Osteoblast (primary cell): ENCODE measurements at regions not wholly inside any gene's neighbourhood (a gene's known extent, or its start where the extent isn't known, plus 50 kb on each side); places are given as distances from the start of the nearest gene placed in this dataset.

Experiments
- DNase-seq: peaks from one replicate; pipeline ENCODE4 v3.0.0; 2011; ENCODE audit warnings: low spot score, mixed read lengths; ENCODE audit not compliant: insufficient read length; ENCODE audit errors: missing footprints
- H2AFZ ChIP-seq: 2 replicates; pipeline ENCODE4 v1.6.0; 2011; ENCODE audit warnings: mild to moderate bottlenecking, low read length
- H3K27ac ChIP-seq: 2 replicates; pipeline ENCODE4 v1.5.1; 2011; ENCODE audit warnings: mild to moderate bottlenecking, low read depth, low read length, moderate library complexity
- H3K27me3 ChIP-seq: 2 replicates; pipeline ENCODE4 v1.6.0; 2012; ENCODE audit warnings: mild to moderate bottlenecking, control low read depth, inconsistent platforms, low read length, moderate library complexity; ENCODE audit not compliant: insufficient read depth
- H3K36me3 ChIP-seq: 2 replicates; pipeline ENCODE4 v1.5.1; 2011; ENCODE audit warnings: mild to moderate bottlenecking, low read length, control low read depth, moderate library complexity; ENCODE audit not compliant: insufficient read depth
- H3K4me1 ChIP-seq: 2 replicates; pipeline ENCODE4 v1.5.1; 2011; ENCODE audit warnings: mild to moderate bottlenecking, low read length, control low read depth, moderate library complexity; ENCODE audit not compliant: insufficient read depth
- H3K4me2 ChIP-seq: 2 replicates; pipeline ENCODE4 v1.6.0; 2011; ENCODE audit warnings: mild to moderate bottlenecking, low read length; ENCODE audit not compliant: insufficient read depth
- H3K4me3 ChIP-seq: fragments of 200-600 bp; sonication (generic); 3 replicates; pipeline ENCODE4 v1.5.1; 2012; ENCODE audit warnings: mild to moderate bottlenecking, low read length, inconsistent platforms; ENCODE audit not compliant: insufficient read depth
- H3K79me2 ChIP-seq: 2 replicates; pipeline ENCODE4 v1.6.0; 2012; ENCODE audit warnings: mild to moderate bottlenecking, low read length, control low read depth, inconsistent platforms; ENCODE audit not compliant: insufficient read depth
- H3K9me3 ChIP-seq: 2 replicates; pipeline ENCODE4 v1.5.1; 2011; ENCODE audit warnings: low read depth, low read length, control low read depth
- H4K20me1 ChIP-seq: 2 replicates; pipeline ENCODE4 v1.6.0; 2012; ENCODE audit warnings: mild to moderate bottlenecking, low read length, control low read depth; ENCODE audit not compliant: insufficient read depth
- TF ChIP-seq, protein P1 (sequence below): IDR thresholded peaks from 2 replicates; pipeline ENCODE4 v1.5.1; 2011; ENCODE audit warnings: mild to moderate bottlenecking, low read depth, low read length, moderate library complexity; ENCODE audit errors: extremely low read depth

- no peak for DNase-seq
- no peaks in the 10 kb centered on the region for H3K36me3 ChIP-seq
- no peaks in the 10 kb centered on the region for H3K79me2 ChIP-seq
- H4K20me1 ChIP-seq = no peaks in the 10 kb centered on the region
- H3K4me3 ChIP-seq = no peak overlapping the region
- H3K27ac ChIP-seq = no peak overlapping the region
- no peaks in the 10 kb centered on the region for H3K27me3 ChIP-seq
- no peaks in the 10 kb centered on the region for H3K9me3 ChIP-seq
- no peaks in the 10 kb centered on the region for H3K4me1 ChIP-seq
- no peak overlapping the region for H3K4me2 ChIP-seq
- no peak overlapping the region for H2AFZ ChIP-seq
- TF ChIP-seq, protein P1, sequence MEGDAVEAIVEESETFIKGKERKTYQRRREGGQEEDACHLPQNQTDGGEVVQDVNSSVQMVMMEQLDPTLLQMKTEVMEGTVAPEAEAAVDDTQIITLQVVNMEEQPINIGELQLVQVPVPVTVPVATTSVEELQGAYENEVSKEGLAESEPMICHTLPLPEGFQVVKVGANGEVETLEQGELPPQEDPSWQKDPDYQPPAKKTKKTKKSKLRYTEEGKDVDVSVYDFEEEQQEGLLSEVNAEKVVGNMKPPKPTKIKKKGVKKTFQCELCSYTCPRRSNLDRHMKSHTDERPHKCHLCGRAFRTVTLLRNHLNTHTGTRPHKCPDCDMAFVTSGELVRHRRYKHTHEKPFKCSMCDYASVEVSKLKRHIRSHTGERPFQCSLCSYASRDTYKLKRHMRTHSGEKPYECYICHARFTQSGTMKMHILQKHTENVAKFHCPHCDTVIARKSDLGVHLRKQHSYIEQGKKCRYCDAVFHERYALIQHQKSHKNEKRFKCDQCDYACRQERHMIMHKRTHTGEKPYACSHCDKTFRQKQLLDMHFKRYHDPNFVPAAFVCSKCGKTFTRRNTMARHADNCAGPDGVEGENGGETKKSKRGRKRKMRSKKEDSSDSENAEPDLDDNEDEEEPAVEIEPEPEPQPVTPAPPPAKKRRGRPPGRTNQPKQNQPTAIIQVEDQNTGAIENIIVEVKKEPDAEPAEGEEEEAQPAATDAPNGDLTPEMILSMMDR = no peak
Observed at GRCh38 chr12:115319446-115320040, 635.6 kb upstream of the TBX3 start.

DNA sequence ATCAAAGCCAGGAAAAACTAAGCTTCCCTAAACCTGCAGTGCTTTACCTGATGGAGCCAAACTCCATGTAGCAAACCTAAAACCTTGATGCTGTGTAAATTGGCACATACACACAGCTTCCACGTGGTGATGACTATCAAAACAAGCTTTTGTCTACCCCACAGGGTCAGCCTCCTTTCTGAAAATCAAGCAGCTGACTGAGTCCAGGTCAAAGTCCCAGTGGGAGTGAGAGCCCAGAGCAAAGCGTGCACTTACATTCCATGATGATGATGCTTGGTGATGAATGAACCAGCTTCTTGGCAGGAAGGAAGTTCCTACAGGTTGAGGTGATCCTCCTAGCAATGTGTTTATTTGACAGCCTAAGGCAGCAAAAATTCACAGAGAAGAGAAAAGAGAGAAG lies 630.0 kb upstream of the TBX3 start:
- H3K9me3 ChIP-seq = no peaks in the 10 kb centered on the region
- H3K4me1 ChIP-seq = peaks cover 5% of the 10 kb centered on the region
- no peaks in the 10 kb centered on the region for H3K79me2 ChIP-seq
- no peak overlapping the region for H3K27ac ChIP-seq
- H3K36me3 ChIP-seq = no peaks in the 10 kb centered on the region
- no peaks in the 10 kb centered on the region for H3K27me3 ChIP-seq
- no peaks in the 10 kb centered on the region for H4K20me1 ChIP-seq
- no peak for DNase-seq
- H3K4me3 ChIP-seq = no peak overlapping the region
- H2AFZ ChIP-seq = no peak overlapping the region
- TF ChIP-seq, protein P1 = no peak
- H3K4me2 ChIP-seq = peak overlapping the region; percentile 34

DNA sequence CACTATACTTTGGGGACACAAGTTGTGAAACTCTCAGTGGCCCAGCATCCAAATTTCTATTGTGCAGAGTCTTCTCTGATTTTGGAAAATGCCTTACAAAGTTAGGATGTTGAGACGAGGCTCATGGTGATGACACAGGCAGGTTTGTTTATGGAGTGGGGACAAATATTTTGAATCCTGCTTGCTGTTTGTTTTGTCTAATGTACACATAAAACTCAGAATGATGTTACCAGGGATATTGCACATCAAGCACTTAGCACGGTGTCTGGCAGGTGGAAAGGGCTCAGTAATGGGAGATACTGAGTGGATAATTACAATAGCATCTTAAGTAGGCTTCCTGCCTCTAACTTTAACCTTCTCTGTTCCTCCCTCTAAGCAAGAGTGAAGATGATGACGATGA lies 628.9 kb upstream of the TBX3 start:
- no peaks in the 10 kb centered on the region for H3K27me3 ChIP-seq
- H3K4me2 ChIP-seq = no peak overlapping the region
- H3K4me3 ChIP-seq = no peak overlapping the region
- H3K36me3 ChIP-seq = no peaks in the 10 kb centered on the region
- DNase-seq = no peak
- no peaks in the 10 kb centered on the region for H4K20me1 ChIP-seq
- H3K27ac ChIP-seq = no peak overlapping the region
- H3K9me3 ChIP-seq = no peaks in the 10 kb centered on the region
- TF ChIP-seq, protein P1 = no peak
- H3K79me2 ChIP-seq = no peaks in the 10 kb centered on the region
- H2AFZ ChIP-seq = no peak overlapping the region
- H3K4me1 ChIP-seq = peaks cover 5% of the 10 kb centered on the region

GRCh38 chr12:115311875-115312274 lies 627.9 kb upstream of the TBX3 start:
- H4K20me1 ChIP-seq = no peaks in the 10 kb centered on the region
- H3K27ac ChIP-seq = no peak overlapping the region
- H3K36me3 ChIP-seq = no peaks in the 10 kb centered on the region
- H3K79me2 ChIP-seq = no peaks in the 10 kb centered on the region
- TF ChIP-seq, protein P1 = no peak
- no peaks in the 10 kb centered on the region for H3K27me3 ChIP-seq
- H3K4me1 ChIP-seq = peaks cover 5% of the 10 kb centered on the region
- H3K4me2 ChIP-seq = no peak overlapping the region
- no peaks in the 10 kb centered on the region for H3K9me3 ChIP-seq
- no peak for DNase-seq
- no peak overlapping the region for H2AFZ ChIP-seq
- no peak overlapping the region for H3K4me3 ChIP-seq
